AG04450 (cell line): ENCODE measurements at regions not wholly inside any gene's neighbourhood (a gene's known extent, or its start where the extent isn't known, plus 50 kb on each side); places are given as distances from the start of the nearest gene placed in this dataset.

Source experiments
- CTCF ChIA-PET: fragments of 300-600, 350-600 bp; formaldehyde crosslinking; extraction: SDS; loops from one replicate; lab custom pipeline; 2022; ENCODE audit warnings: antibody characterized with exemption, inconsistent platforms; lab: Charles Lee
- POLR2A ChIA-PET: fragments of 350-600 bp; formaldehyde crosslinking; extraction: SDS; loops from one replicate; lab custom pipeline; 2021; ENCODE audit warnings: antibody characterized with exemption, inconsistent platforms; lab: Yijun Ruan, JAX
- DNase-seq: peaks from one replicate; pipeline ENCODE4 v3.0.0-alpha.2; 2011; ENCODE audit warnings: low read depth, low spot score
- H3K27ac ChIP-seq: one replicate; pipeline ENCODE4 v1.5.1; 2012; ENCODE audit warnings: low read depth, low read length, control low read depth
- H3K27me3 ChIP-seq: one replicate; pipeline ENCODE4 v1.6.0; 2012; ENCODE audit warnings: low read length; ENCODE audit not compliant: control insufficient read depth, insufficient read depth
- H3K4me3 ChIP-seq: 2 replicates; pipeline ENCODE4 v1.5.1; 2011; ENCODE audit warnings: mild to moderate bottlenecking, low read depth, low read length, control low read depth
- H3K9me3 ChIP-seq: 2 replicates; pipeline ENCODE4 v1.5.1; 2012; ENCODE audit warnings: low read length; ENCODE audit not compliant: control insufficient read depth, insufficient read depth
- TF ChIP-seq, protein P1 (sequence below): IDR thresholded peaks from 2 replicates; pipeline ENCODE4 v1.5.1; 2011; ENCODE audit warnings: low read depth, low read length, control low read depth, inconsistent platforms

DNA sequence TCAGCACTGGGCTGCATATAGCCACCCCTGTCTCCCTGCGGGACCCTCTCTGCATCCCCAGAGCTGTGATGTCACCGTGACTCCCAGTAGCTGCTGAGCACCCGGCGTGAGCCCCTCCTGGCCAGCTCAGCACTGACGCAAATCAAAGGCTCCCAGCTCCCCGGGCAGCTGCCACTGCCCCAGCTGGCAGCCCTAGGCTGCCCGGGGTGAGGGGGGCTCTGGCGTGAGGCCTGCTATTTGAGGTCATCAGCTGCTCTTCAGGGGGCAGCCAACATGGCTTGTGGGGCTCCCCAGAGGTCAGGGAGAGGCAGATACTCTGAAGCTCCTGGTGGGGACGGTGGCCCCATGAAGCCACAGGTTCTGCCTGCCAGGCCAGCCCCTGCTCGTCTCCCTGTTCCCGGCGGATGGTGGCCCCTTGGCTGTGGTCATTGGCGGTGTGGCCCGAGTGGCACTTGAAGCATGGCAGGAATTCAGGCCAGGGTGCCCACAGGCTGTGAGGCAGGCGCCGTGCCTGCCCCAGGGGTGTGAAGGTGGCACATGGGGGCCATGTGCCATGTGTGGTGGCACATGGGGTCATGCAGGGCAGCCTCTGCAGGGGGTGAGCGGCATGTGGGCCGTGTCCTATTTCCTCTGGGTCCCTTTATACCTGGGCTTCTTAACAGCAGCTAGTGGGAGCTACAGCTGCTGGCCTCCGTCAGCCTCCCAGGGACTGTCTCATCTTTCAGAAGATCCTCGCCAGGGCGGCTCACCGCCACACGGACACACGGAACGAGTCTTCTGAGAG is 85.4 kb downstream of the SIK1 start:
- POLR2A ChIA-PET = interaction anchor here (1.6 kb wide), 1 partner anchor 34 kb away, joined by 3 read pairs; no protein-coding TSS in a partner anchor
- TF ChIP-seq, protein P1, sequence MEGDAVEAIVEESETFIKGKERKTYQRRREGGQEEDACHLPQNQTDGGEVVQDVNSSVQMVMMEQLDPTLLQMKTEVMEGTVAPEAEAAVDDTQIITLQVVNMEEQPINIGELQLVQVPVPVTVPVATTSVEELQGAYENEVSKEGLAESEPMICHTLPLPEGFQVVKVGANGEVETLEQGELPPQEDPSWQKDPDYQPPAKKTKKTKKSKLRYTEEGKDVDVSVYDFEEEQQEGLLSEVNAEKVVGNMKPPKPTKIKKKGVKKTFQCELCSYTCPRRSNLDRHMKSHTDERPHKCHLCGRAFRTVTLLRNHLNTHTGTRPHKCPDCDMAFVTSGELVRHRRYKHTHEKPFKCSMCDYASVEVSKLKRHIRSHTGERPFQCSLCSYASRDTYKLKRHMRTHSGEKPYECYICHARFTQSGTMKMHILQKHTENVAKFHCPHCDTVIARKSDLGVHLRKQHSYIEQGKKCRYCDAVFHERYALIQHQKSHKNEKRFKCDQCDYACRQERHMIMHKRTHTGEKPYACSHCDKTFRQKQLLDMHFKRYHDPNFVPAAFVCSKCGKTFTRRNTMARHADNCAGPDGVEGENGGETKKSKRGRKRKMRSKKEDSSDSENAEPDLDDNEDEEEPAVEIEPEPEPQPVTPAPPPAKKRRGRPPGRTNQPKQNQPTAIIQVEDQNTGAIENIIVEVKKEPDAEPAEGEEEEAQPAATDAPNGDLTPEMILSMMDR = no peak
- Histone ChIP-seq H3K27me3 (no peaks in the 10 kb centered on the region), H3K9me3 (peaks cover 28% of the 10 kb centered on the region; the same call in 1 of the 2 replicates), H3K4me3 (no peak overlapping the region), H3K27ac (peak overlapping the region; percentile 68)
- CTCF ChIA-PET = no interaction called here
- no peak for DNase-seq

DNA sequence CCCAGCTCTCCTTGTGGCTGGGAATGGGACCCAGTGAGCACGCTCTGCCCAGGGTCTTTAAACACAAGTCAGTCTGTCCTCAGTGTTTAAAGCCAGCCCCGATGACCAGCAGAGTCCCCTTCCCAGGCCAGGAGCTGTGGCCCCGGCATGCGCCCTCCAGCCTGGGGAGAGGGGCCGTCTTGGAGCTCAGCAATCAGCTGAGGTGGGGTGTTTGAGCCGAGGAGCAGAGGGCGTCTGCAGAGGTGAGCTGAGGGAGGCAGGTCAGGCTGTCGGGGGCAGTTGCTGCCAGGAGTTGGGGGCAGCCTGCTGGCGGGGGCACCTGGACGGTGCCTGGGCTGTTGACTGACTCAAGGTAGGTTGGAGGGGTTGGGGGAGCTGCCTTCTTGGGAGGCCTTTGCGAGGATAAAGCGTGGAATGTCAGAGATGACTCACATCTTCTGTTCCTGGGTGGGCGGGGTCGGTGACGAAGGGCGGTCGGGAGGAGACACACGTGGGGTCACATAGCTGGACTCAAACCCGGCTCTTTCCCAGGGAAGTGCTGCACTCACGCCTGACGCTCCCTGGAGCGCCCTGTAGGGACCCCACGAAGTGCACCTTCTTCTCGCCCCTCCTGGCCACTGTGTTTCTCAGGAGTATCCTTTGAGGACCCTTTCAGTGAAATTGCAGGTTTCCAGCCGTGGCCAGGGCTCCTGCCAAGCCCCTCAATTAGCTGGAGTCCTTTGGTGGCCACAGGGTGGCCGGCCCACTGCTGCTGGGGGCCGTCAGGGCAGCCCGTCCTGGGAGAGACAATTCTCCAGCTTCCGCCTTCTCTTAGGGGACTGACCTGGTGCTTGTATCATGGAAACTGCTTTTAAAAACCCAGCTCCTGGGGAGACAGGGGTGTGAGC is 86.2 kb downstream of the SIK1 start:
- Histone ChIP-seq H3K4me3 (no peak overlapping the region), H3K9me3 (peaks cover 20% of the 10 kb centered on the region; the same call in 1 of the 2 replicates), H3K27ac (peak overlapping the region; percentile 68), H3K27me3 (no peaks in the 10 kb centered on the region)
- TF ChIP-seq, protein P1 = no peak
- ChIA-PET POLR2A (interaction anchor here (1.6 kb wide), 1 partner anchor 35 kb away, joined by 3 read pairs; no protein-coding TSS in a partner anchor), CTCF (no interaction called here)
- peak; percentile 69 for DNase-seq

DNA sequence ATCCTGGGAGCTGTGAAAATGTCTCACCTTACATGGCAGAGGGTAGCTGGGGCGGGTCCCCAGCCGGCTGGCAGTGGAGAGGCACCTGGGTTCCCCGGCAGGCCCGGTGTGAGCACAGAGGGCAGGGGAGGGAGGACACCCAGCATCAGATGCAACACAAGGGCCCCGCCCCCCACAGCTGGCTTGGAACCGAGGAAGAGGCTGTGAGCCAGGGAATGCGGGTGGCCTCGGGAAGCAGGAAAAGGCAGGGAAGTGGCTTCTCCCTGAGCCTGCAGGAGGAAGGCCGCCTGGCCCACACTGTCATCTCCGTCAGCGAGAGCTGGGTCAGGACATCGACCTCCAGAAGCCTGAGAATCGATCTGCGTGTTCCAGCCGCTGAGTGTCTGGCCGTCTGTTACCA is 87.3 kb downstream of the SIK1 start:
- Histone ChIP-seq H3K27me3 (no peaks in the 10 kb centered on the region), H3K4me3 (no peak overlapping the region), H3K27ac (no peak overlapping the region), H3K9me3 (peaks cover 10% of the 10 kb centered on the region; the same call in 1 of the 2 replicates)
- no peak for DNase-seq
- POLR2A ChIA-PET = no interaction called here
- TF ChIP-seq, protein P1 = no peak
- CTCF ChIA-PET = no interaction called here

DNA sequence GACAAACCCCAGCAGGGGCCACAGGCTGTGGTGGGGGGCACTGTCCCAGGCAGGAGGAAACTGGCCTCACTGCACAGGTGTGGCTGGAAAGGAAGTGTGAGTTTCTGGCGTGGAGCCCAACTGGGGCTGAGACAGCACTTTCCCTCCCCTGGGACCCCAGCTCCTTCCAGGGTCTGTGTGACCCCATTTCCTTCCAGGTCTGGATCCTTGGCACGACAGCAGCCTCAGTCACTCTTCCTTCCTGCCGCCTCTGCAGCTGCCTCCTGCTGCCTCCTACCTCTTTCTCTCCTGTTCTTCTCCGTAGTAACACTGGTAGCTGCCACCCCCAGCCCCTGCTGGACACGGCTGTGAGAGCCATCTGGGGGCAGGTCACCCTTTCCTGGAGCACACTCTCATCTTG is 88.0 kb downstream of the SIK1 start:
- Histone ChIP-seq H3K27ac (no peak overlapping the region), H3K9me3 (peaks cover 7% of the 10 kb centered on the region; the same call in 1 of the 2 replicates), H3K27me3 (no peaks in the 10 kb centered on the region), H3K4me3 (no peak overlapping the region)
- ChIA-PET CTCF (no interaction called here), POLR2A (no interaction called here)
- TF ChIP-seq, protein P1 = no peak
- DNase-seq = no peak
